K562 (cell line): ENCODE measurements at regions not wholly inside any gene's neighbourhood (a gene's known extent, or its start where the extent isn't known, plus 50 kb on each side); places are given as distances from the start of the nearest gene placed in this dataset.

Experiments
- ATAC-seq: fragments of 200-7000 bp; cut with Tn5 transposase; 3 replicates; pipeline ENCODE4 v1.9.1; 2020; ENCODE audit warnings: moderate library complexity
- BruUV-seq: library from RNA; stranded (reverse); fragments of 400-500 nt; replicated peaks from 2 replicates; lab custom pipeline; 2021; lab: Mats Ljungman, UMichigan
- CTCF ChIA-PET: fragments of 300-600 bp; formaldehyde crosslinking; extraction: SDS; loops from one replicate; lab custom pipeline; 2021; ENCODE audit warnings: low intra/inter-chr PET ratio; lab: Yijun Ruan, JAX
- POLR2A ChIA-PET: fragments of 300-600, 350-650 bp; sonication (Branson Sonifier 250); formaldehyde crosslinking; extraction: SDS; loops from one replicate; lab custom pipeline; 2021; ENCODE audit warnings: antibody characterized with exemption, inconsistent platforms; lab: Yijun Ruan, JAX
- DNase-seq, 4 experiments: peaks; one replicate each; pipeline versions ENCODE4 v3.0.0 to v3.0.0-alpha.2; 2011 to 2018; ENCODE audit warnings: low spot score in 3 of 4, mixed read lengths in 3 of 4; ENCODE audit errors: extremely low read depth in 1 of 4
- FAIRE-seq: peaks from 2 replicates; lab custom pipeline; 2011; peaks lifted over from hg19 to GRCh38; lab: Jason Lieb, UNC
- H2AFZ ChIP-seq: 2 replicates; pipeline ENCODE4 v1.6.0; 2011; ENCODE audit warnings: low read depth, low read length, control low read depth, inconsistent platforms
- H3K27ac ChIP-seq: fragments of 200-600 bp; 3 replicates; pipeline ENCODE4 v1.8.0; 2011; ENCODE audit warnings: low read depth, mild to moderate bottlenecking, control low read depth, inconsistent platforms, low read length, moderate library complexity, mixed read lengths; ENCODE audit errors: extremely low read depth
- H3K27me3 ChIP-seq, 2 experiments: fragments of 300-600 bp in 1 of 2; 2 replicates in 1 of 2; 3 replicates in 1 of 2; pipeline versions ENCODE4 v1.6.0 to v1.8.0; 2011; ENCODE audit warnings: inconsistent platforms in 2 of 2, low read length in 2 of 2, mild to moderate bottlenecking in 1 of 2, mixed read lengths in 1 of 2, moderate library complexity in 1 of 2; ENCODE audit not compliant: control insufficient read depth in 2 of 2, insufficient read depth in 2 of 2
- H3K36me3 ChIP-seq: fragments of 300-600 bp; 3 replicates; pipeline ENCODE4 v1.8.0; 2011; ENCODE audit warnings: mild to moderate bottlenecking, low read length, inconsistent platforms; ENCODE audit not compliant: control insufficient read depth, insufficient read depth
- H3K4me1 ChIP-seq, 2 experiments: fragments of 200-600 bp in 1 of 2; replicated peaks in 1 of 2; 2 replicates in 1 of 2; 3 replicates in 1 of 2; pipeline versions ENCODE4 v1.5.1 to v1.8.0; 2011; ENCODE audit warnings: inconsistent platforms in 2 of 2, low read length in 2 of 2, mild to moderate bottlenecking in 1 of 2, mixed read lengths in 1 of 2, moderate library complexity in 1 of 2; ENCODE audit not compliant: control insufficient read depth in 2 of 2, insufficient read depth in 2 of 2
- H3K4me2 ChIP-seq: 2 replicates; pipeline ENCODE4 v1.6.1; 2011; ENCODE audit warnings: low read length, control low read depth, inconsistent platforms, mixed read lengths; ENCODE audit not compliant: insufficient read depth
- H3K4me3 ChIP-seq: fragments of 200-600 bp; sonication (generic), shearing (Covaris generic); 2 replicates; pipeline ENCODE4 v1.5.1; 2016; ENCODE audit warnings: control low read depth, inconsistent platforms
- H3K79me2 ChIP-seq: fragments of 200-600 bp; 3 replicates; pipeline ENCODE4 v1.8.0; 2011; ENCODE audit warnings: low read length, inconsistent platforms; ENCODE audit not compliant: control insufficient read depth, insufficient read depth
- H3K9ac ChIP-seq, 2 experiments: 2 replicates each; pipeline versions ENCODE4 v1.6.0 to v1.6.1; 2011; ENCODE audit warnings: low read depth in 2 of 2, low read length in 2 of 2, control low read depth in 1 of 2, inconsistent platforms in 1 of 2, mild to moderate bottlenecking in 1 of 2, mixed read lengths in 1 of 2; ENCODE audit not compliant: insufficient read depth in 1 of 2
- H3K9me1 ChIP-seq: one replicate; pipeline ENCODE4 v1.6.0; 2011; ENCODE audit warnings: inconsistent platforms, mild to moderate bottlenecking, low read length, moderate library complexity; ENCODE audit not compliant: control insufficient read depth, insufficient read depth
- H3K9me3 ChIP-seq: replicated peaks from 2 replicates; pipeline ENCODE4 v1.5.1; 2011; ENCODE audit warnings: low read depth, low read length, inconsistent platforms; ENCODE audit not compliant: control insufficient read depth, insufficient read depth
- H4K20me1 ChIP-seq: replicated peaks from 2 replicates; pipeline ENCODE4 v1.6.1; 2011; ENCODE audit warnings: low read length, inconsistent platforms, mixed read lengths; ENCODE audit not compliant: control insufficient read depth, insufficient read depth
- JUN ChIP-seq, 2 experiments: sonication (generic) in 1 of 2; formaldehyde crosslinking in 1 of 2; IDR thresholded peaks; 2 replicates each; pipeline versions ENCODE4 v1.6.1 to v1.8.0; 2012 to 2022; ENCODE audit warnings: borderline replicate concordance in 2 of 2, mild to moderate bottlenecking in 2 of 2, improper control_type of control experiment in 1 of 2, low read depth in 1 of 2, low read length in 1 of 2, missing genetic modification reagents in 1 of 2
- KLF1 ChIP-seq: fragments of 450-650 bp; IDR thresholded peaks from 2 replicates; pipeline ENCODE4 v1.6.1; 2016; ENCODE audit warnings: missing genetic modification characterization, missing compliant biosample characterization
- MCM3 ChIP-seq: fragments of 450-650 bp; IDR thresholded peaks from 2 replicates; pipeline ENCODE4 v1.6.1; 2016
- PCBP2 ChIP-seq: fragments of 200-400 bp; formaldehyde crosslinking; IDR thresholded peaks from 2 replicates; pipeline ENCODE4 v1.6.1; 2018; ENCODE audit warnings: low read length, low read depth, mild to moderate bottlenecking, moderate library complexity; ENCODE audit not compliant: poor library complexity, severe bottlenecking
- PRMT5 ChIP-seq: sonication (generic); formaldehyde crosslinking; IDR thresholded peaks from 2 replicates; pipeline ENCODE4 v1.5.0; 2020; ENCODE audit warnings: missing genetic modification reagents
- RBM34 ChIP-seq: fragments of 200-400 bp; formaldehyde crosslinking; IDR thresholded peaks from 2 replicates; pipeline ENCODE4 v1.6.1; 2018; ENCODE audit warnings: low read length, borderline replicate concordance; ENCODE audit not compliant: insufficient read depth
- WGBS: fragments of 100-300 bp; shearing (Covaris generic); methylation state at CpG from one replicate; pipeline ENCODE4 v1.1.6; 2016; ENCODE audit warnings: low coverage, mixed read lengths; ENCODE audit not compliant: insufficient coverage; ENCODE audit errors: missing lambda C conversion rate; 5-methylcytosine and 5-hydroxymethylcytosine counted together
- in situ Hi-C: fragments of 300-500 bp; cut with MboI; formaldehyde crosslinking; loops from 4 replicates; pipeline ENCODE4 v1.15.0; 2018; ENCODE audit warnings: inconsistent platforms, mixed read lengths
- intact Hi-C: fragments of 100-400 bp; cut with micrococcal nuclease; formaldehyde crosslinking; loops from 2 replicates; pipeline ENCODE4 v1.14.2; 2022
- TF ChIP-seq, protein P1 (sequence below): IDR thresholded peaks from 2 replicates; pipeline ENCODE4 v1.6.1; 2012; ENCODE audit warnings: low read depth, low read length, improper control_type of control experiment, borderline replicate concordance

DNA sequence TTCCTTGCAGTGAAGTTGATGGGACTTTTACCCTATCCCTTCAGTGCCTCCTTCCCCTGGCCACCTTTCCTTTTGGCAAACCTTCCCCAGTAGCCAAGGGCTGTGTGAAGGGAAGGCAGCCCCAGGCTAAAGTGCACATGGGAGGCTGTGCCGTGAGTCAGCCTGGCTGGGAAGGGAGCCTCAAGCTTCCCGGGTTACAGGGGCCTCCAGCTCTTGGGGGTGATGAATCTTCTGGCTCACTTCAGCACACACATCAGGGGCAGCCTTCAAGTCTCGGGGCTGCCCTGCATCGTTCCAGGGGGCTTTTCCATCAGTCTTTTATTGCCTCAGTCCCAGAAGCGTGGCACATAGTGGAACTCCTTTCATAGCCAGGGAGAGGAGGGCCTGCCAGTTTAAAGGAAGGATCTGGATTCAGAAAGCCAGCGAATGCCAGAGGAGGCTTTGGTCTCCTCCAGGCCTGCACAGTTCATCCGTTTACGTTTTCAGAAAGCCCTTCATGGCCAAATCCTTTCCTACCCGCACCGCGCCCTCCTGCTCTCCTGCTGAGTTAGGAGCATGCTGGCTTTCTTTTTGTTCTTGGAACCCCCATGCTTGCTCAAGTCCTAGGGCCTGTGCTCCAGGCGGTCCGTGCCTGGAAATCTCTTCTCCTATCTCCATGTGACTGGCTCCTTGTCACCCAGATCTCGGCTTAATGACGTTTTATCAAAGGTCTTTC is 134.8 kb upstream of the KLF4 start:
- Histone ChIP-seq H3K36me3 (no peaks in the 10 kb centered on the region), H3K9ac (no peak overlapping the region), H3K27me3 (peaks cover 9 to 42% of the 10 kb centered on the region in 2 experiments; a peak in 4 of 5 replicates), H4K20me1 (no peaks in the 10 kb centered on the region), H3K4me2 (no peak overlapping the region), H3K79me2 (no peaks in the 10 kb centered on the region), H3K27ac (no peak overlapping the region), H3K4me3 (no peak overlapping the region), H3K9me1 (no peaks in the 10 kb centered on the region), H3K9me3 (no peaks in the 10 kb centered on the region), H2AFZ (no peak overlapping the region), H3K4me1 (no peaks in the 10 kb centered on the region)
- intact Hi-C loops = no loop called here
- TF ChIP-seq PRMT5 (CRISPR knock-in tag) = no peak
- TF ChIP-seq, protein P1, sequence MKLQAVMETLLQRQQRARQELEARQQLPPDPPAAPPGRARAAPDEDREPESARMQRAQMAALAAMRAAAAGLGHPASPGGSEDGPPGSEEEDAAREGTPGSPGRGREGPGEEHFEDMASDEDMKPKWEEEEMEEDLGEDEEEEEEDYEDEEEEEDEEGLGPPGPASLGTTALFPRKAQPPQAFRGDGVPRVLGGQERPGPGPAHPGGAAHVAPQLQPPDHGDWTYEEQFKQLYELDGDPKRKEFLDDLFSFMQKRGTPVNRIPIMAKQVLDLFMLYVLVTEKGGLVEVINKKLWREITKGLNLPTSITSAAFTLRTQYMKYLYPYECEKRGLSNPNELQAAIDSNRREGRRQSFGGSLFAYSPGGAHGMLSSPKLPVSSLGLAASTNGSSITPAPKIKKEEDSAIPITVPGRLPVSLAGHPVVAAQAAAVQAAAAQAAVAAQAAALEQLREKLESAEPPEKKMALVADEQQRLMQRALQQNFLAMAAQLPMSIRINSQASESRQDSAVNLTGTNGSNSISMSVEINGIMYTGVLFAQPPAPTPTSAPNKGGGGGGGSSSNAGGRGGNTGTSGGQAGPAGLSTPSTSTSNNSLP = no peak
- TF ChIP-seq MCM3 = 0 out of 2 replicates have a peak, but pooled peaks have one; percentile 13
- TF ChIP-seq RBM34 = no peak
- no peak for TF ChIP-seq PCBP2
- no peak for TF ChIP-seq JUN (IDR thresholded peaks at IDR 0.05; ENCODE audit: borderline replicate concordance, low read depth, low read length)
- no peak for TF ChIP-seq JUN (CRISPR knock-in tag; IDR thresholded peaks at IDR 0.05; ENCODE audit: borderline replicate concordance)
- no peak for TF ChIP-seq KLF1
- in situ Hi-C loops = no loop called here
- FAIRE-seq (no peak), DNase-seq (no peak), ATAC-seq (no peak)
- 0% methylated on average over 15 of the region's 15 CpGs for WGBS
- POLR2A ChIA-PET = interaction anchor here (0.6 kb wide), 1 partner anchor 1107 kb away, joined by 3 read pairs; no protein-coding TSS in a partner anchor
- CTCF ChIA-PET = no interaction called here
- no TSS peak for BruUV-seq
